ENCODE measurements at regions not wholly inside any gene's neighbourhood (a gene's known extent, or its start where the extent isn't known, plus 50 kb on each side); places are given as distances from the start of the nearest gene placed in this dataset.

DNA sequence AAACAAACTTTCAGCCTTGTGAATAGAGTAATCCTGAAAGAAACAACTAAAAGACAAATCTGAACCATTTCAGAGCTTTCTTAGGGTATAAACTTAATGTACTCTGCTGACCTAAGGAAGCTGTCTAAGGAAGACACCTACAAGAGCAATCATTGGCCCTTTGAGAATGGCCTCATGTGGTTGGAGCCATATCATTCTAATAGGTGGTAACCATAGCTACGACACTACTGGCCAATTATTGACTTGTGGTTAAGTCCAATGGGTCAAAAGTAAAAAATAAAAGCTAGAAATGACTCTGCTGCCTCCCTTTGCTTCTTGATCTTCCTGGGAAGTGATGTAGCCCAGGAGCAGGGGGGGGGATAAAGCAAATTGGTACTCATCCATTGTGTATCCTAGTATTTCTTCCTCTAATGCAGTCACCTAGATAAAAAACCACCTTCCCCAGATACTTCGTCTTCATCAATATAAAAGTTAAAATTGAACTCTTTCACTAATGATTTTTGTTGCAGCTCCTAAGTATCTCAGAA lies 547.0 kb downstream of the ARAP2 start:
- TF ChIP-seq, protein P1, sequence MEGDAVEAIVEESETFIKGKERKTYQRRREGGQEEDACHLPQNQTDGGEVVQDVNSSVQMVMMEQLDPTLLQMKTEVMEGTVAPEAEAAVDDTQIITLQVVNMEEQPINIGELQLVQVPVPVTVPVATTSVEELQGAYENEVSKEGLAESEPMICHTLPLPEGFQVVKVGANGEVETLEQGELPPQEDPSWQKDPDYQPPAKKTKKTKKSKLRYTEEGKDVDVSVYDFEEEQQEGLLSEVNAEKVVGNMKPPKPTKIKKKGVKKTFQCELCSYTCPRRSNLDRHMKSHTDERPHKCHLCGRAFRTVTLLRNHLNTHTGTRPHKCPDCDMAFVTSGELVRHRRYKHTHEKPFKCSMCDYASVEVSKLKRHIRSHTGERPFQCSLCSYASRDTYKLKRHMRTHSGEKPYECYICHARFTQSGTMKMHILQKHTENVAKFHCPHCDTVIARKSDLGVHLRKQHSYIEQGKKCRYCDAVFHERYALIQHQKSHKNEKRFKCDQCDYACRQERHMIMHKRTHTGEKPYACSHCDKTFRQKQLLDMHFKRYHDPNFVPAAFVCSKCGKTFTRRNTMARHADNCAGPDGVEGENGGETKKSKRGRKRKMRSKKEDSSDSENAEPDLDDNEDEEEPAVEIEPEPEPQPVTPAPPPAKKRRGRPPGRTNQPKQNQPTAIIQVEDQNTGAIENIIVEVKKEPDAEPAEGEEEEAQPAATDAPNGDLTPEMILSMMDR (IDR thresholded peaks at IDR 0.05), result no peak
- no peak for TF ChIP-seq POLR2A (IDR thresholded peaks at IDR 0.05)
